ENCODE measurements at regions not wholly inside any gene's neighbourhood (a gene's known extent, or its start where the extent isn't known, plus 50 kb on each side); places are given as distances from the start of the nearest gene placed in this dataset.

- TF ChIP-seq CTCF (IDR thresholded peaks at IDR 0.05): no peak
Observed at GRCh38 chr3:76099956-76100355, 314.6 kb upstream of the ZNF717 start.

GRCh38 chr3:76107935-76108570 is 322.7 kb upstream of the ZNF717 start:
- TF ChIP-seq CTCF (IDR thresholded peaks at IDR 0.05): peak; percentile 87

- TF ChIP-seq CTCF (IDR thresholded peaks at IDR 0.05): no peak
Observed at GRCh38 chr3:76111808-76112207, 326.5 kb upstream of the ZNF717 start.

GRCh38 chr3:76122007-76122406 is 336.7 kb upstream of the ZNF717 start:
- no peak for TF ChIP-seq CTCF (IDR thresholded peaks at IDR 0.05)

GRCh38 chr3:76129441-76129840 is 344.1 kb upstream of the ZNF717 start:
- TF ChIP-seq CTCF (IDR thresholded peaks at IDR 0.05): no peak

GRCh38 chr3:76131396-76132153 is 346.2 kb upstream of the ZNF717 start:
- TF ChIP-seq CTCF (IDR thresholded peaks at IDR 0.05): no peak

- TF ChIP-seq CTCF (IDR thresholded peaks at IDR 0.05): no peak
Observed at GRCh38 chr3:76132154-76132470, 346.8 kb upstream of the ZNF717 start.

Measured in LNCAP (cell line).